Osteoblast (primary cell): ENCODE measurements at regions not wholly inside any gene's neighbourhood (a gene's known extent, or its start where the extent isn't known, plus 50 kb on each side); places are given as distances from the start of the nearest gene placed in this dataset.

Experiments
- DNase-seq: peaks from one replicate; pipeline ENCODE4 v3.0.0; 2011; ENCODE audit warnings: low spot score, mixed read lengths; ENCODE audit not compliant: insufficient read length; ENCODE audit errors: missing footprints
- H2AFZ ChIP-seq: 2 replicates; pipeline ENCODE4 v1.6.0; 2011; ENCODE audit warnings: mild to moderate bottlenecking, low read length
- H3K27ac ChIP-seq: 2 replicates; pipeline ENCODE4 v1.5.1; 2011; ENCODE audit warnings: mild to moderate bottlenecking, low read depth, low read length, moderate library complexity
- H3K27me3 ChIP-seq: 2 replicates; pipeline ENCODE4 v1.6.0; 2012; ENCODE audit warnings: mild to moderate bottlenecking, control low read depth, inconsistent platforms, low read length, moderate library complexity; ENCODE audit not compliant: insufficient read depth
- H3K36me3 ChIP-seq: 2 replicates; pipeline ENCODE4 v1.5.1; 2011; ENCODE audit warnings: mild to moderate bottlenecking, low read length, control low read depth, moderate library complexity; ENCODE audit not compliant: insufficient read depth
- H3K4me1 ChIP-seq: 2 replicates; pipeline ENCODE4 v1.5.1; 2011; ENCODE audit warnings: mild to moderate bottlenecking, low read length, control low read depth, moderate library complexity; ENCODE audit not compliant: insufficient read depth
- H3K4me2 ChIP-seq: 2 replicates; pipeline ENCODE4 v1.6.0; 2011; ENCODE audit warnings: mild to moderate bottlenecking, low read length; ENCODE audit not compliant: insufficient read depth
- H3K4me3 ChIP-seq: fragments of 200-600 bp; sonication (generic); 3 replicates; pipeline ENCODE4 v1.5.1; 2012; ENCODE audit warnings: mild to moderate bottlenecking, low read length, inconsistent platforms; ENCODE audit not compliant: insufficient read depth
- H3K79me2 ChIP-seq: 2 replicates; pipeline ENCODE4 v1.6.0; 2012; ENCODE audit warnings: mild to moderate bottlenecking, low read length, control low read depth, inconsistent platforms; ENCODE audit not compliant: insufficient read depth
- H3K9me3 ChIP-seq: 2 replicates; pipeline ENCODE4 v1.5.1; 2011; ENCODE audit warnings: low read depth, low read length, control low read depth
- H4K20me1 ChIP-seq: 2 replicates; pipeline ENCODE4 v1.6.0; 2012; ENCODE audit warnings: mild to moderate bottlenecking, low read length, control low read depth; ENCODE audit not compliant: insufficient read depth
- TF ChIP-seq, protein P1 (sequence below): IDR thresholded peaks from 2 replicates; pipeline ENCODE4 v1.5.1; 2011; ENCODE audit warnings: mild to moderate bottlenecking, low read depth, low read length, moderate library complexity; ENCODE audit errors: extremely low read depth

DNA sequence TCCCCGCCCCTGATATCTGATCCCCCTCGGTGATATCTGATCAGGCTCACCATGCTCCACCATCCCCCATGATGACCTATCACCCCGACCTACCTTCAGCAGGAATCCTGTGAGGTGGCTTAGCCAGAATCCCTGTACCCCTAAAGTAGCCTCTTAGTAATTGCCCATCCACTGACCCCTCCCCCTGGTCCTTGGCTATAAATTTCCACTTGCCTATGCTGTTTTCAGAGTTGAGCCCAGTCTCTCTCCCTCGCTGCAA, 177.5 kb upstream of the GGTLC1 start:
- no peak for DNase-seq
- no peaks in the 10 kb centered on the region for H3K79me2 ChIP-seq
- H3K9me3 ChIP-seq: no peaks in the 10 kb centered on the region
- H3K36me3 ChIP-seq: no peaks in the 10 kb centered on the region
- TF ChIP-seq, protein P1, sequence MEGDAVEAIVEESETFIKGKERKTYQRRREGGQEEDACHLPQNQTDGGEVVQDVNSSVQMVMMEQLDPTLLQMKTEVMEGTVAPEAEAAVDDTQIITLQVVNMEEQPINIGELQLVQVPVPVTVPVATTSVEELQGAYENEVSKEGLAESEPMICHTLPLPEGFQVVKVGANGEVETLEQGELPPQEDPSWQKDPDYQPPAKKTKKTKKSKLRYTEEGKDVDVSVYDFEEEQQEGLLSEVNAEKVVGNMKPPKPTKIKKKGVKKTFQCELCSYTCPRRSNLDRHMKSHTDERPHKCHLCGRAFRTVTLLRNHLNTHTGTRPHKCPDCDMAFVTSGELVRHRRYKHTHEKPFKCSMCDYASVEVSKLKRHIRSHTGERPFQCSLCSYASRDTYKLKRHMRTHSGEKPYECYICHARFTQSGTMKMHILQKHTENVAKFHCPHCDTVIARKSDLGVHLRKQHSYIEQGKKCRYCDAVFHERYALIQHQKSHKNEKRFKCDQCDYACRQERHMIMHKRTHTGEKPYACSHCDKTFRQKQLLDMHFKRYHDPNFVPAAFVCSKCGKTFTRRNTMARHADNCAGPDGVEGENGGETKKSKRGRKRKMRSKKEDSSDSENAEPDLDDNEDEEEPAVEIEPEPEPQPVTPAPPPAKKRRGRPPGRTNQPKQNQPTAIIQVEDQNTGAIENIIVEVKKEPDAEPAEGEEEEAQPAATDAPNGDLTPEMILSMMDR: no peak
- H4K20me1 ChIP-seq: no peaks in the 10 kb centered on the region
- no peak overlapping the region for H2AFZ ChIP-seq
- no peak overlapping the region for H3K4me2 ChIP-seq
- H3K27ac ChIP-seq: no peak overlapping the region
- no peaks in the 10 kb centered on the region for H3K27me3 ChIP-seq
- H3K4me1 ChIP-seq: peaks cover 4% of the 10 kb centered on the region
- H3K4me3 ChIP-seq: no peak overlapping the region

DNA sequence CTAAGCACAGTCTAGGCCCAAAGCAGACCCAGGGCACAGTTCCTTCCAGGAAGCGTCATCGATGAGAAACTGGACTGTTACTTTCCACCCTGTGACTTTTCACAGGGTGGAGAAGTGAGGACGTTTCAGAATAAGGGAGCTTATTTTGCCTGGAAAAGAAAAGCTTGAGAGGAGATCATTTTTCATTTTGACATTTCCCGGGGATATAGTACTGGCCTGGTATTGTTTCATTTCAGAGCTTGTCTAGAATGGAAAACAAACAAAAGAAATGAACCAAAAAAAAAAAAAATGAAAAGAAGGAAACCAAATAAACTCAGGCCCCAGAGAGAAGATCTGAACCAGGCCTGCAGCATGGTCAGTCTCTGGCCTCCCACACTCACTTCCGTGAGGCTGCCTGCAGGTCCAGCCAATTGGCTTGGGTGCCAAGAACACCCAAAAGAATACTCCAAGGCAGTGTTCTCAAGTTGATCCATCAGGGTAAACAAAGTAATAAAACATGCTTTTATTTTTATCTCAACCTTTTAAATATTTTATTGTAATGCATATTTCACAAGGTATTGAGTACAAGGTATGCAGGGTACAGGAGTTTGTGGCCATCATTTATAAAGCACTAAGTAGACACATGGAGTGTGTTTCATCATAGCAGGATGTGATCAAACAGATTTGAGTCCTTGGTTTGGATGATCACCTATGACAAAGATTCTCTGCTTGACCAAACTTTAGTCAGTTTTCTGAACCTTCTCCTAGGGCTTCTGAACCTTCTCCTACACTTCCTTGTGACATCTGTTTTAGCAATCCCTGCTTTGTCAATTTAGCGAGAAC, 176.9 kb upstream of the GGTLC1 start:
- no peaks in the 10 kb centered on the region for H3K36me3 ChIP-seq
- H2AFZ ChIP-seq: no peak overlapping the region
- H3K9me3 ChIP-seq: no peaks in the 10 kb centered on the region
- no peaks in the 10 kb centered on the region for H3K79me2 ChIP-seq
- H3K27ac ChIP-seq: no peak overlapping the region
- H3K4me1 ChIP-seq: peaks cover 6% of the 10 kb centered on the region
- no peak for DNase-seq
- no peak overlapping the region for H3K4me2 ChIP-seq
- no peaks in the 10 kb centered on the region for H4K20me1 ChIP-seq
- TF ChIP-seq, protein P1: no peak
- H3K4me3 ChIP-seq: no peak overlapping the region
- no peaks in the 10 kb centered on the region for H3K27me3 ChIP-seq

DNA sequence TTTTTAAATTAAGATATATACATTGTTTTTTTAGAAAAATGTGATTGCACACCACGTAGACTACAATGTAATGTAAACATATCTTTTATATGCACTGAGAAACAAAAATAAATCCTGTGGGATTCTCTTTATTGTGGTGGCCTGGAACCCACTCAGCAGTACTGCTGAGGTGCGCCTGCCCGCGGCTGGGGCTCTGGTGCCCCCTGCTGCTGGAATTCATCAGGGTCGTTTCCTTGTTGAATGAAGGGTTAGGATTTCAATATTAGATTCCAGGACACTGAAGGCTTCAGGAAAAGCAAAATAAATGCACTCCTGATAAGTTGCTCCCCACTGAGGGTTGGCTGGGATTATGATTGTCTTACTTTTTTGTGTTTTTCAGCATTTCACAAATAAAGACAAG, 175.8 kb upstream of the GGTLC1 start:
- Histone ChIP-seq H3K79me2 (no peaks in the 10 kb centered on the region), H3K9me3 (no peaks in the 10 kb centered on the region), H3K36me3 (no peaks in the 10 kb centered on the region), H3K4me1 (peaks cover 9% of the 10 kb centered on the region), H3K27me3 (no peaks in the 10 kb centered on the region), H2AFZ (no peak overlapping the region), H3K4me3 (no peak overlapping the region), H3K4me2 (no peak overlapping the region), H4K20me1 (no peaks in the 10 kb centered on the region), H3K27ac (no peak overlapping the region)
- DNase-seq: no peak
- TF ChIP-seq, protein P1: peak; percentile 53

GRCh38 chr20:24163506-24163905, 174.9 kb upstream of the GGTLC1 start:
- no peak overlapping the region for H3K4me3 ChIP-seq
- H4K20me1 ChIP-seq: no peaks in the 10 kb centered on the region
- H3K4me2 ChIP-seq: no peak overlapping the region
- TF ChIP-seq, protein P1: no peak
- no peaks in the 10 kb centered on the region for H3K79me2 ChIP-seq
- H3K9me3 ChIP-seq: no peaks in the 10 kb centered on the region
- H2AFZ ChIP-seq: no peak overlapping the region
- peaks cover 9% of the 10 kb centered on the region for H3K4me1 ChIP-seq
- no peak overlapping the region for H3K27ac ChIP-seq
- DNase-seq: no peak
- H3K27me3 ChIP-seq: no peaks in the 10 kb centered on the region
- no peaks in the 10 kb centered on the region for H3K36me3 ChIP-seq
